ENCODE measurements at regions not wholly inside any gene's neighbourhood (a gene's known extent, or its start where the extent isn't known, plus 50 kb on each side); places are given as distances from the start of the nearest gene placed in this dataset.

DNA sequence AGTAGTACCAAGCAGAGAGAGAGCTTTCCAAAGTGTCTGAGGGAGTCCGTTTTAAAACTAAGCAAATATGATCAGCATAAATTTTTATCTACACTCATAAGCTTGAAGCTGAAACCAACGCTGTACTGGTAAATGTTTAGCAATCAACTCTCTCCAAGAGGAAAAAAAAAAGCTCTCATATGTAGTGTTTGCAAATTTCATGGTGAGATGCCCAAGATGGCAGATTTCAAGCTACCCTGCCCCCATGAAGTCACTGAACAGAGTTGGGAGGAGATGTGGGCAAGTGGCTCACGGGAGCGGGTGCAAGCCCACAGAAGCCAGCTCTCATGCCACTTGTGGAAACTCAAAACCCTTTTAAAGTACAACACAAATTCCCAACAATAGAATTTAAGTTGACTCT is 475.8 kb downstream of the BCAT1 start:
- DNase-seq (ENCODE audit: low read depth): no peak

GRCh38 chr12:24470050-24470449 is 478.9 kb downstream of the BCAT1 start:
- no peak for DNase-seq (ENCODE audit: low read depth)

- no peak for DNase-seq (ENCODE audit: low read depth)
These were observed 479.8 kb downstream of the BCAT1 start for GRCh38 chr12:24469089-24469488.

DNA sequence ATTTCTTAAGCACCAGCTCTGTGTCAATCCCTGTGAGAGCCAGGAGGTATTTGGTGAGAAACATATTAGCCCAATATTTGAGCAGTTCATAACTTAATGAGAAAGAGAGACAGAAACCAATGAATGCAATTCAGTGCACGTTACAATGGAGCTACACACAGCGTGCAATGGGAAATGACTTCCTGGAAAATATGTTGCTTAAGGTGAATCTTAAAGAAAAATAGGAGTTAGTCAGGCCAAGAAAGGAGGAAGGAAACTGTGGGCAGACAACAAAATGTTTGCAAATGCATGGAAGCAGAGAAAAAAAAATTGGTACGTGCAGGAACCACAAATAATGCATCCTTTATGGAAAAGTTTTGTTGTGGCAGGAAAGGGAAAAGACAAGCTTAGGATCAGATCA is 481.7 kb downstream of the BCAT1 start:
- no peak for DNase-seq (ENCODE audit: low read depth)

DNA sequence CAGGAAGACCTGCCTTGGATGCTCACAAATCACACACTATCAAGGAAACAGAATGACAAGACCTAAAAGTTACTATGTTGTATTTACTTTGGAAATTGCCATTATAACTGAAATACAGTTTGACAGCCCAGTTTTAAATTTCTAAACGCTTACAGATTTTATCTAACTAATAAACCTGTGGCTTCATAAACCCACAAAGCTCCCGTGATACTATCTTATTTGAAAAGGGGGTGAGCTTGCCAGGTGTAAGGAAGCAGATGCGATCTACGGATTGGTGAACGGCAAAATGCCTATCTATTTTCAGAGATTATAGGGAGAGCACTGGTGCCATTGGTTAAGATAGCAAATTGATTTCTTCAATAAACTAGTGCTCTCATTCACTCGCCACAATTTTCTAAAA is 485.5 kb downstream of the BCAT1 start:
- DNase-seq (ENCODE audit: low read depth): no peak

DNA sequence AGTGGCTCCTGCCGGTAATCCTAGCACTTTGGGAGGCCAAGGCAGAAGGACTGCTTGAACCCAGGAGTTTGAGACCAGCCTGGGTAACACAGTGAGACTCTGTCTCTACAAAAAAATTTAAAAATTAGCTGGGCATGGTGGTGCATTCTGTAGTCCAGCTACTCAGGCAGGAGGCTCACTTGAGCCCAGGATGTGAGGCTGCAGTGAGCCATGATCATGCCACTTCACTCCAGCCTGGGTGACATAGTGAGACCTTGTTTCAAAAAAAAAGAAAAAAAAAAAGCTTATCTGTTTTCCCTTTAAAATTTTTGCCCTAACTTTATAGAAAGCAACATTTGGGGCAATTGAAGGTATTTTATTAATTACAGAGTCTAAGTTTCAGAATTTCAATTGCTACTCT is 486.0 kb downstream of the BCAT1 start:
- DNase-seq (ENCODE audit: low read depth): no peak

DNA sequence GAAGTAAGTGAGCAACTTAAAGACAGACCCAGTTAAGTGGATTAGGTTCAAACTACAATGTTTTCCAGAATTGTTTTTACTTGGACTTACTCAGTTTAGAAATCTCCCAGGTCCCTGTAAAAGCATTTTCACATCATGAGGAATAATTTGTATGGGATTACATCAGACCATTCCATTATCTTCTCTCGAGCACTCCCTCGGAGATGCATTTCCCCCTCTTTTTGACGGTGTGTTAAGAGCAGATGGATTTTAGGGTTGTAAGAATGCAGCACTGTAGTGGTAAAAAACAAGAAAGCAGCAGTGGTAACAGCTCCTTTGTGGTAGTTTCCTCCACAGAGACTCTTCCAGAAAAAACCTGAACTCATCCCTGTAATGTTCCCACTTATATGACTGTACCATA is 488.4 kb downstream of the BCAT1 start:
- DNase-seq (ENCODE audit: low read depth): no peak

DNA sequence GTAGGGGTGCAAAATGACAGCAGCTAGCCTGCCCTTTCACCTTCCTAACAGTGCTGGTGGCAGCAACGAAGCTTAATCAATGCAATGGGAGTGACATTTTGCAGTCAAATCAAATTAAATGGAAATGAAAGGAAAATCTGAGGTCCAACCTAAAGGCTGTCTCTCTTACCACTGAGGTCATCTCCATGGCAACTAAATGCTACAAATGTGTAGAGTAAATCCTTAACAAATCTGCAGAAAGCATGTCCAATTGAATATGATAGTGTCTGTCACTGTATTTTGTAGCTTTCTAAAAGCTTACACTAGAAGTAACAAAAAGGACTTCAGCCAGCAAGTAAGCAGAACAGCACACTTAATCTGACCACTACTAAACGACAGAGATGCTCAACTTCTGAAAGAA is 488.8 kb downstream of the BCAT1 start:
- no peak for DNase-seq (ENCODE audit: low read depth)

- no peak for DNase-seq (ENCODE audit: low read depth)
These were observed 493.1 kb downstream of the BCAT1 start for GRCh38 chr12:24455811-24456210.

DNA sequence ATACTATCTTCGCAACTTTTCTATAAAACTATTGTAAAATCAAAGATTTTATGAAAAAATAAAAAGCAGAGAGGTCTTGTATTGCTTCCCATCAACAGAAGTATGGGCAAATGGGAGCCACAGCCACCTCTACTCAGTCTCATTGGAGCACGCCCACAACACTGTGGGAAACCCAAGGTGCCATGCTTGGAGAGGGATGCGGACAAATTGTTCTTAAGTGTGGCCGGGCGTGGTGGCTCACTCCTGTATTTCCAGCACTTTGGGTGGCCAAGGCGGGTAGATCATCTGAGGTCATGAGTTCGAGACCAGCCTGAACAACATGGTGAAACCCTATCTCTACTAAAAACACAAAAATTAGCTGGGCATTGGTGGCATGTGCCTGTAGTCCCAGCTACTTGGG is 498.2 kb upstream of the SOX5 start:
- no peak for DNase-seq (ENCODE audit: low read depth)

DNA sequence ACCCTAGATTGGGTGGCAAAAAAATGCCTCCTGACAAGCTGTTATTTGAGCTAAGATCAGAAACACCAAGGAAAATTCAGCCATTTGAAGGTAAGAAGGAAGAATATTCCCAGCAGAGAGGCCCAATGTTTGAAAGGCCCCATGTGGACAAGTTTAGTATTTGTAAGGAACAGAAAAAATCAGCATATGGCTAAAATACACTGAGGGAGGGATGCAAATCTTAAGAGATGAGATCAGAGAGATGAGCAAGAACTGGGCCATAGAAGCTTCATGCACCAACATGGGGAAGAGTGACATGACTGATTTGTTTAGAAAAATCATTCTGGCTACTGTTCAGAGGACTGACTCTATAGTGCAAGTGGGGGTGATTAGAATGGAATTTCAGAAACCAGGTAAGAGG is 496.8 kb upstream of the SOX5 start:
- no peak for DNase-seq (ENCODE audit: low read depth)

- DNase-seq (ENCODE audit: low read depth): no peak
These were observed 495.2 kb upstream of the SOX5 start for GRCh38 chr12:24444634-24445033.

GRCh38 chr12:24441458-24441857 is 492.0 kb upstream of the SOX5 start:
- DNase-seq (ENCODE audit: low read depth): no peak

DNA sequence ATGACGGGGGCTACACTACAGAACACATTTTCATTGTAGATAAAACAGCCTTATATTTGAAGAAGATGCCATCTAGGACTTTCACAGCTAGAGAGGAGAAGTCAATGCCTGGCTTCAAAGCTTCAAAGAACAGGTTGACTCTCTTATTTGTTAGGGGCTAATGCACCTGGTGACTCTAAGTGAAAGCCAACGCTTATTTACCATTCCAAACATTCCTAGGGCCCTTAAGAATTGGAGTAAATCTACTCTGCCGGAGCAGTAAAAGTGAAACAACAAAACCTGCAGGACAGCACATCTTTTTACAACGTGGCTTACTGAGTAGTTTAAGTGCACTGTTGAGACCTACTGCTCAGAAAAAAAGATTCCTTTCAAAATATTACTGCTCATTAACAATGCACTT is 487.2 kb upstream of the SOX5 start:
- DNase-seq (ENCODE audit: low read depth): no peak

- DNase-seq (ENCODE audit: low read depth): no peak
These were observed 482.4 kb upstream of the SOX5 start for GRCh38 chr12:24431872-24432271.

GRCh38 chr12:24427776-24428175 is 478.3 kb upstream of the SOX5 start:
- DNase-seq (ENCODE audit: low read depth): no peak

- DNase-seq (ENCODE audit: low read depth): no peak
These were observed 476.1 kb upstream of the SOX5 start for GRCh38 chr12:24425601-24425970.

GRCh38 chr12:24424889-24425600 is 475.6 kb upstream of the SOX5 start:
- DNase-seq (ENCODE audit: low read depth): no peak

- no peak for DNase-seq (ENCODE audit: low read depth)
These were observed 474.9 kb upstream of the SOX5 start for GRCh38 chr12:24424376-24424775.

DNA sequence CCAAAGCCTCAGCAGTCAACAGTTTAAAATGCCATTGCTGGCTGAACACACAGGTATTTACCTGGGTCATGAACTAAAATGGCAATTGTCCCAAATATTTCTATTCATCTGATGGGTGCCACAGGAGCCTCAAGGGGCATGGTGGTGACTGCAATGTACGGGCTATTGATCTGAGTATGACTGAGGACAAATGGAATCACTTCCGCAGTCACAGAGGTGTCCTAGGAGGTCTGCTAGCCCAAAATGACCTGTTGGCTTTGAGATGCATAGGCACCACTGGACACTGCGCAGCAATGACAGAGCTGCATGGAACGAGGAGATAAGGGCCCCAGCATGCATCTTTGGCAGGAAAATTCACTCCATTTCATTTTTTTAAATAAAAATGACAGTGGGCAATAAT is 474.1 kb upstream of the SOX5 start:
- no peak for DNase-seq (ENCODE audit: low read depth)

GRCh38 chr12:24421759-24422158 is 472.3 kb upstream of the SOX5 start:
- DNase-seq (ENCODE audit: low read depth): no peak

DNA sequence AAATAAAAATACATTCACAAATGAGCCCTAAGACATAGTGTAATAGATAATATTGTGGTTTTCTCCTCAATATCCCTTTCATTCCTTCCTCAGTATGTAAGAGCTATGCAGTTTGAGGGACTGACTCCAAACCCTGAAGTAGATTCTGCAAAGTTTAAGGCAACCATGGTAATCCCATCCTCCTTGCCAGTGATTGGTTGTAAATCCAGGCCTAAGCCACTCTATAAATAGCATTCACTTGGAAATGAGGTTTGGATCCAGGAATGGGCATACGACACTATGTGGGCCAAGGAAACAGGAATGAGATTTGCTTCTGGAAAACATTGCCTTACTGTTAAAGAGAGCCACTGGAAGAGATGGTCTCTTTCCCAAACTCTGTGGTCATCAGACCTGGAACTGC is 468.7 kb upstream of the SOX5 start:
- no peak for DNase-seq (ENCODE audit: low read depth)

GRCh38 chr12:24416423-24417109 is 467.1 kb upstream of the SOX5 start:
- DNase-seq (ENCODE audit: low read depth): no peak

- no peak for DNase-seq (ENCODE audit: low read depth)
These were observed 466.5 kb upstream of the SOX5 start for GRCh38 chr12:24415934-24416333.

All from activated T-helper 9 cell treated with anti-CD3 and anti-CD28 coated beads, Interleukin-2, amount 50 U/mL, for 16 hours (primary cell).